Endothelial cell of umbilical vein (primary cell): ENCODE measurements at regions not wholly inside any gene's neighbourhood (a gene's known extent, or its start where the extent isn't known, plus 50 kb on each side); places are given as distances from the start of the nearest gene placed in this dataset.

Source experiments
- BruUV-seq: library from RNA; stranded (reverse); fragments of 400-500 nt; replicated peaks from 2 replicates; lab custom pipeline; 2021; lab: Mats Ljungman, UMichigan
- CTCF ChIA-PET: fragments of 300-600, 350-600 bp; sonication (Branson Sonifier 250); formaldehyde crosslinking; loops from one replicate; lab custom pipeline; 2021; ENCODE audit warnings: antibody characterized with exemption, inconsistent platforms; lab: Charles Lee
- POLR2A ChIA-PET: fragments of 300-600, 350-600 bp; sonication (Branson Sonifier 250); formaldehyde crosslinking; loops from one replicate; lab custom pipeline; 2021; ENCODE audit warnings: antibody characterized with exemption, inconsistent platforms; lab: Charles Lee
- DNase-seq: peaks from one replicate; pipeline ENCODE4 v3.0.0-alpha.2; 2011; ENCODE audit warnings: low read depth, low spot score
- FAIRE-seq: peaks from 2 replicates; lab custom pipeline; 2011; peaks lifted over from hg19 to GRCh38; lab: Jason Lieb, UNC
- H2AFZ ChIP-seq: 2 replicates; pipeline ENCODE4 v1.6.0; 2012; ENCODE audit warnings: low read depth, low read length, control low read depth, inconsistent platforms
- H3K27ac ChIP-seq: 2 replicates; pipeline ENCODE4 v1.5.1; 2011; ENCODE audit warnings: low read depth, mild to moderate bottlenecking, control low read depth, low read length, moderate library complexity; ENCODE audit not compliant: insufficient read depth
- H3K27me3 ChIP-seq, 2 experiments: 2 replicates each; pipeline versions ENCODE4 v1.6.0 to v1.6.1; 2011; ENCODE audit warnings: low read length in 2 of 2, mixed read lengths in 1 of 2; ENCODE audit not compliant: control insufficient read depth in 2 of 2, insufficient read depth in 2 of 2
- H3K36me3 ChIP-seq, 2 experiments: 2 replicates in 1 of 2; 3 replicates in 1 of 2; pipeline ENCODE4 v1.5.1; 2011; ENCODE audit warnings: low read length in 2 of 2, mild to moderate bottlenecking in 1 of 2, moderate library complexity in 1 of 2; ENCODE audit not compliant: control insufficient read depth in 2 of 2, insufficient read depth in 2 of 2; ENCODE audit errors: extremely low read depth in 1 of 2
- H3K4me1 ChIP-seq: 3 replicates; pipeline ENCODE4 v1.5.1; 2011; ENCODE audit warnings: mild to moderate bottlenecking, low read length; ENCODE audit not compliant: control insufficient read depth, insufficient read depth; ENCODE audit errors: extremely low read depth
- H3K4me2 ChIP-seq: 2 replicates; pipeline ENCODE4 v1.6.1; 2011; ENCODE audit warnings: low read length, control low read depth, mixed read lengths; ENCODE audit not compliant: insufficient read depth
- H3K4me3 ChIP-seq, 3 experiments: fragments of 200-600 bp in 1 of 3; sonication (generic), shearing (Covaris generic) in 1 of 3; replicated peaks in 1 of 3; 2 replicates each; pipeline ENCODE4 v1.5.1; 2011 to 2016; ENCODE audit warnings: control low read depth in 3 of 3, low read length in 3 of 3, mild to moderate bottlenecking in 2 of 3, inconsistent platforms in 1 of 3, low read depth in 1 of 3, moderate library complexity in 1 of 3; ENCODE audit not compliant: insufficient read depth in 1 of 3
- H3K79me2 ChIP-seq: 2 replicates; pipeline ENCODE4 v1.6.0; 2012; ENCODE audit warnings: low read length, inconsistent platforms; ENCODE audit not compliant: control insufficient read depth, insufficient read depth
- H3K9ac ChIP-seq: replicated peaks from 2 replicates; pipeline ENCODE3; 2011; ENCODE audit warnings: low read length, control low read depth; ENCODE audit not compliant: insufficient read depth; ENCODE audit errors: extremely low read depth
- H3K9me1 ChIP-seq: replicated peaks from 3 replicates; pipeline ENCODE4 v1.6.0; 2011; ENCODE audit warnings: mild to moderate bottlenecking, low read length; ENCODE audit not compliant: control insufficient read depth, insufficient read depth; ENCODE audit errors: extremely low read depth
- H3K9me3 ChIP-seq: replicated peaks from 2 replicates; pipeline ENCODE4 v1.5.1; 2012; ENCODE audit warnings: low read length, inconsistent platforms; ENCODE audit not compliant: control insufficient read depth, insufficient read depth
- H4K20me1 ChIP-seq: replicated peaks from 2 replicates; pipeline ENCODE3; 2011; ENCODE audit warnings: mild to moderate bottlenecking, low read length; ENCODE audit not compliant: control insufficient read depth, insufficient read depth; ENCODE audit errors: extremely low read depth
- EZH2 ChIP-seq: IDR thresholded peaks from 2 replicates; pipeline ENCODE4 v1.6.1; 2012; ENCODE audit warnings: borderline replicate concordance, low read depth, mild to moderate bottlenecking, moderate library complexity, low read length, inconsistent platforms; ENCODE audit not compliant: severe bottlenecking
- FOS ChIP-seq: IDR thresholded peaks from 2 replicates; pipeline ENCODE4 v1.6.1; 2011; ENCODE audit warnings: mild to moderate bottlenecking, low read length, moderate library complexity, borderline replicate concordance; ENCODE audit not compliant: insufficient read depth
- GATA2 ChIP-seq: IDR thresholded peaks from 2 replicates; pipeline ENCODE4 v1.7.0; 2011; ENCODE audit warnings: low read depth, mild to moderate bottlenecking, moderate library complexity, mixed read lengths, low read length; ENCODE audit not compliant: insufficient read length, insufficient read depth
- JUN ChIP-seq: IDR thresholded peaks from 2 replicates; pipeline ENCODE4 v1.6.1; 2011; ENCODE audit warnings: borderline replicate concordance, low read depth; ENCODE audit not compliant: insufficient read length, insufficient read depth
- MAX ChIP-seq: IDR thresholded peaks from 2 replicates; pipeline ENCODE4 v1.6.1; 2011; ENCODE audit not compliant: insufficient read depth, insufficient read length
- MYC ChIP-seq: IDR thresholded peaks from one replicate; pipeline ENCODE4 v1.6.1; 2011; ENCODE audit warnings: mild to moderate bottlenecking, low read depth, low read length
- POLR2A ChIP-seq: IDR thresholded peaks from 2 replicates; pipeline ENCODE4 v1.6.1; 2012; ENCODE audit warnings: low read depth, mild to moderate bottlenecking, control low read depth, low read length
- POLR2AphosphoS5 ChIP-seq: IDR thresholded peaks from 2 replicates; pipeline ENCODE4 v1.6.1; 2012; ENCODE audit warnings: low read depth, mild to moderate bottlenecking, control low read depth, low read length, moderate library complexity; ENCODE audit not compliant: insufficient read depth
- dilution Hi-C: fragments of 300-500 bp; cut with MboI; formaldehyde crosslinking; loops from one replicate; pipeline ENCODE4 v1.15.0; 2019; ENCODE audit warnings: low sequenced_read_pairs; ENCODE audit not compliant: extremely low pct_ligation_motif_present
- intact Hi-C: fragments of 100-400 bp; cut with micrococcal nuclease; formaldehyde crosslinking; loops from one replicate; pipeline ENCODE4 v1.10.0; 2022
- TF ChIP-seq, protein P1 (sequence below), 2 donors: IDR thresholded peaks; 1 replicate in 1 of 2; 2 replicates in 1 of 2; pipeline ENCODE4 v1.5.1; 2011; ENCODE audit warnings: low read length in 2 of 2, mild to moderate bottlenecking in 2 of 2, moderate library complexity in 2 of 2, control low read depth in 1 of 2, inconsistent platforms in 1 of 2, low read depth in 1 of 2; ENCODE audit not compliant: insufficient read depth in 1 of 2; ENCODE audit errors: extremely low read depth in 1 of 2

DNA sequence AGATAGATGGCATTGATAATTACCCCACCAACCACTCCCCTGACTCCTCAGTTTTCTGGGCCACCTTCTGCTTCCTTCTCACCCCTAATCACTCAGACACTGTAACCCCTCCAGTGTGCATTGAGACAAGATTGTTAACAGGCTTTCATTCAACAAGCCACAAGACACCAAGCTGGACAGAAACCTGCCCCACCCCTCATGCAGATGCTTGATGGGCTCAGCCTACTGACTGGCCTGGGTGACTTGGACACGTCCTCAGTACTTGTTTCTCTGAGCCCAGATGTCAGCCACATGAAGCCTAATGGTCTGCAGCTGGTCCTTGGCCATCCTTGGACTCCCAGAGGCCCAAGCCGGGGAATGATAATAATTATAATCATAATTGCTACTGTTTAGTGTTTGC lies 71.4 kb upstream of the SMIM23 start:
- Histone ChIP-seq H3K9me1 (no peaks in the 10 kb centered on the region), H3K9ac (no peak overlapping the region), H2AFZ (no peak overlapping the region), H3K27ac (no peak overlapping the region), H3K4me1 (no peaks in the 10 kb centered on the region), H3K4me3 (no peak overlapping the region), H4K20me1 (no peaks in the 10 kb centered on the region), H3K9me3 (no peaks in the 10 kb centered on the region), H3K4me2 (no peak overlapping the region), H3K79me2 (no peaks in the 10 kb centered on the region), H3K36me3 (no peaks in the 10 kb centered on the region), H3K27me3 (peaks cover 6 to 14% of the 10 kb centered on the region in 2 experiments)
- no TSS peak for BruUV-seq
- DNase-seq (no peak), FAIRE-seq (no peak)
- CTCF ChIA-PET, result no interaction called here
- no peak for TF ChIP-seq POLR2A
- no peak for TF ChIP-seq MAX
- no peak for TF ChIP-seq MYC
- TF ChIP-seq, protein P1, sequence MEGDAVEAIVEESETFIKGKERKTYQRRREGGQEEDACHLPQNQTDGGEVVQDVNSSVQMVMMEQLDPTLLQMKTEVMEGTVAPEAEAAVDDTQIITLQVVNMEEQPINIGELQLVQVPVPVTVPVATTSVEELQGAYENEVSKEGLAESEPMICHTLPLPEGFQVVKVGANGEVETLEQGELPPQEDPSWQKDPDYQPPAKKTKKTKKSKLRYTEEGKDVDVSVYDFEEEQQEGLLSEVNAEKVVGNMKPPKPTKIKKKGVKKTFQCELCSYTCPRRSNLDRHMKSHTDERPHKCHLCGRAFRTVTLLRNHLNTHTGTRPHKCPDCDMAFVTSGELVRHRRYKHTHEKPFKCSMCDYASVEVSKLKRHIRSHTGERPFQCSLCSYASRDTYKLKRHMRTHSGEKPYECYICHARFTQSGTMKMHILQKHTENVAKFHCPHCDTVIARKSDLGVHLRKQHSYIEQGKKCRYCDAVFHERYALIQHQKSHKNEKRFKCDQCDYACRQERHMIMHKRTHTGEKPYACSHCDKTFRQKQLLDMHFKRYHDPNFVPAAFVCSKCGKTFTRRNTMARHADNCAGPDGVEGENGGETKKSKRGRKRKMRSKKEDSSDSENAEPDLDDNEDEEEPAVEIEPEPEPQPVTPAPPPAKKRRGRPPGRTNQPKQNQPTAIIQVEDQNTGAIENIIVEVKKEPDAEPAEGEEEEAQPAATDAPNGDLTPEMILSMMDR (IDR thresholded peaks at IDR 0.05; ENCODE audit: extremely low read depth in 1 of 2, insufficient read depth in 1 of 2, low read depth in 1 of 2, low read length in 2 of 2), result no peak
- no peak for TF ChIP-seq JUN
- no peak for TF ChIP-seq POLR2AphosphoS5
- TF ChIP-seq FOS, result no peak
- no peak for TF ChIP-seq EZH2
- no peak for TF ChIP-seq GATA2
- POLR2A ChIA-PET, result no interaction called here
- dilution Hi-C loops, result no loop called here
- intact Hi-C loops, result no loop called here
